ENCODE measurements at regions not wholly inside any gene's neighbourhood (a gene's known extent, or its start where the extent isn't known, plus 50 kb on each side); places are given as distances from the start of the nearest gene placed in this dataset.

DNA sequence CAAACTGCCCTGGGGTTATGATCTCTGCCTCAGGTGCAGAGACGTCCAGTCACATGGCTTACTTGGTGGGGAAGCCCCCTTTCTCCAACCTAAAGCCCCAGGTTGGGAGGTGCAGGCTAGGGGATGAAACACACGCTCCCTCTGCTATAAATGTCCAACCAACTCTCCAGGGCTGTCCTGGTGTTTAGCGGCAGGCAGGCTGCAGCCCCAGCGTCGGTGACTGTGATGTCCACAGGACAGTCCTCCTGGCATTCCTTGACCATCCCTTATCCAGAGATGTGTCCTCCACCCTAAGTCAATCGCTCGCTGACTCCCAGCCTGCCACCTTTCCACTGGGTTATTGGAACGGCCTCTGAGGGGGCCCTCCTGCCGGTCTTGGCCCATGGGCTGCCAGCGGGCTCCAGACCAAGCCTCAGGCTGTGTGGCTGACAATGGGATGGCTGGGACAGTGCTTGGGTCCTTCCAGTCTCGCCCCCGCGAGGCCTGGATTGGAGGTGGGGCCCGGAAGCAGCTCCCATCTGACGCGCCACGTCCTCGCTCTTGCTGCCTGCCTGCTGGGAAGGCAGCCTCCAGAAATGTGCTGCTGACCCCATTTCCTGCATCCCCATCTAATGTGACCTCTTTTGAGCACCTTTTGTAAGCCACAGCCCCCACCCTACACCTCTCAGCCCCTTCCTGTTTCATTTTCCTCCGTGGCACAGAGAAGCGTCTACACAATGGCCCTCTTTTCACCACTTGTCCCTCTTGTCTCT lies 60.8 kb upstream of the ADRA2C start:
- TF ChIP-seq, protein P1, sequence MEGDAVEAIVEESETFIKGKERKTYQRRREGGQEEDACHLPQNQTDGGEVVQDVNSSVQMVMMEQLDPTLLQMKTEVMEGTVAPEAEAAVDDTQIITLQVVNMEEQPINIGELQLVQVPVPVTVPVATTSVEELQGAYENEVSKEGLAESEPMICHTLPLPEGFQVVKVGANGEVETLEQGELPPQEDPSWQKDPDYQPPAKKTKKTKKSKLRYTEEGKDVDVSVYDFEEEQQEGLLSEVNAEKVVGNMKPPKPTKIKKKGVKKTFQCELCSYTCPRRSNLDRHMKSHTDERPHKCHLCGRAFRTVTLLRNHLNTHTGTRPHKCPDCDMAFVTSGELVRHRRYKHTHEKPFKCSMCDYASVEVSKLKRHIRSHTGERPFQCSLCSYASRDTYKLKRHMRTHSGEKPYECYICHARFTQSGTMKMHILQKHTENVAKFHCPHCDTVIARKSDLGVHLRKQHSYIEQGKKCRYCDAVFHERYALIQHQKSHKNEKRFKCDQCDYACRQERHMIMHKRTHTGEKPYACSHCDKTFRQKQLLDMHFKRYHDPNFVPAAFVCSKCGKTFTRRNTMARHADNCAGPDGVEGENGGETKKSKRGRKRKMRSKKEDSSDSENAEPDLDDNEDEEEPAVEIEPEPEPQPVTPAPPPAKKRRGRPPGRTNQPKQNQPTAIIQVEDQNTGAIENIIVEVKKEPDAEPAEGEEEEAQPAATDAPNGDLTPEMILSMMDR (IDR thresholded peaks at IDR 0.05 in 4 of 5, conservative IDR thresholded peaks at IDR 0.05 in 1 of 5), result no peak
- no peak for TF ChIP-seq POLR2A (IDR thresholded peaks at IDR 0.05)

Measured in gastrocnemius medialis (tissue), 4 donors.